ENCODE measurements at regions not wholly inside any gene's neighbourhood (a gene's known extent, or its start where the extent isn't known, plus 50 kb on each side); places are given as distances from the start of the nearest gene placed in this dataset.

DNA sequence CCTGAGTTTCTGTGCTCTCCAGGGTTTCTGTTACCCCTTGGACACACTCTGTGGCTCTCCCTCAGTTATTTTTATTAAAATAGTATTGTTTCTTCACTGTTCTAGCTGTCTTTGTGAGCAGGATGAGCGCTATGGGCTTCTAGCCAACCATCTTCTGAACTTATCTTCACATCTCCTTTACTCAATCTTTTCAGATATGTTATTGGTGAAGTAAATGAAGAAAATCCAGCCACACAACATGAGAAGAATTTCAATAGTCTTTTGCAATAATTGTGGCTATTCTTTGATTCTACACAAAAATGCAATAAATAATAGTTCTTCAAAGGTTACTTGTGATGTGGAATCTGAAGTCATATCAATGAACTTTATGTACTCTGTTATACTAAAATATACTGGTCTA is 80.3 kb upstream of the CAMK1G start:
- no peak for DNase-seq

DNA sequence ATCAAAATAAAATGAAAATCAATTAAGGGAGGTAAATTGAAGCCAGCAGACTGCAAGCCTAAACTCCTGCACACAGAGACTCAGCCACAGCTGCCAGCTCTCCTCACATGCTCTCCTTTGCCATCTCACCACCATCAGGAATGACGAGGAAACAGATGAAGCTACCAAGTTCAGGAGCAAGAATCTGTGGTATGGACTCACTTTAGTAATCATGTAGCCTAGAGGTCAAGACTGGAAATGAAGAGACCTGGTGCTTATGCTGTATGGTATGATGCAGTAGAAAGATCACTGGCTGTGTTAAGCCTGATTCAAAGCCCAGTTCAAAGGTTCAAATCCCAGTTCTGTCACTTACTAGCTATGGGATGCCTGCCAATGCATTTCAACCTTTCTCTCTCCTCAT is 78.9 kb upstream of the CAMK1G start:
- DNase-seq = no peak

DNA sequence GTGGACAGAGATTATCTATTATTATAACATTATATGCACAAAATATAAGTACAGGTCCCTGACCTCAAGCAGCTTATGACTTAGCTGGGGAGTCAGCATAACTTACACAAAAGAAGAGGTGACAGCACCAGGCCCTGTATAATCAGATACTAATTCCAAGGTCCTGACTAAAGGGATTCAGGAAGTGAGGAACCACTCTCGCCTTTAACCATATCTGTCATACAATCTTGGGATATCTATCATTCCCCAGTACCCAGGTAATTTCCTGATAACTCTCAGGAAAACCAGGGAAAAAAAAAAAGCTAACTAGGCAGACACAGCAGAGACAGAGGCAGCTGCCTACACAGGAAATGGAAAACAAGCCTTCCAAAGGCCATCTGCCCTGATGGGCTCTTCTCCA is 78.5 kb upstream of the CAMK1G start:
- DNase-seq = no peak

DNA sequence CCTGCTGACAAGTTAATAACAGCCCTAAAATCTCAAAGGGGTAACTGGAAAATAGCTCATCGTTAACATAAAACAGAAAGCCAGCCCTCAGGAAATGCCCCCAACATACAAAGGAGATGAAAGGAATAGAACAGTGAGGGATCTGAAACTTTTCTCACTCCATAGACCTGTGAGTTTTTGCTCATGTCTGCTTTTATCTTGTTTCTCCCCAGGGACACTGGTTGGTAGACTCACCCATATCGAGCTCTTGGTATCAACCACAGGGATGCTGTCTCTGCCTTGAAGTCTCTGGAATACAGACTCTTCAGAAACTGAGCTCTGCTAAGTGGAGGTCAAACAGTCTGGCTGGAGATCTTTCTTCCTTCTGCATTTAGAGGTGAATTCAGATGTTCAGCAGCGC is 77.4 kb upstream of the CAMK1G start:
- DNase-seq = no peak

DNA sequence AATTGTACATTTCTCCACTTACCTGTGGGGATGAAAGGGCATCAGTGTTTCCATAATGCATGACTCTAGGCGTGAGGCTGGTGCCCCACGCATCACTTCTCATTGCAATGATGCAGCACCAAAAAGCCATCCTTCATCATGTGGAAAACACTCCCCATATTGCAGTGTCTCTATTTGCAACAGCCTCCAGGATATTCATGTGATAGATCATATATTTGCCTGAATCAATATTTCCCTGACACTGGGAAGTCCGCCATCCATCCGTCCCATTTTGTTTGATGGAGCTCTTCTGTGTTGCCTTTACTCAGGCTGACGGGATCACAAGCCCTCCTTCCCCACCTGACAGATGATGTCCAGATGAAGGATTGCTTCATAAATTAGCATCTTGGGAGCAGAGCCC is 74.5 kb upstream of the CAMK1G start:
- DNase-seq = no peak

DNA sequence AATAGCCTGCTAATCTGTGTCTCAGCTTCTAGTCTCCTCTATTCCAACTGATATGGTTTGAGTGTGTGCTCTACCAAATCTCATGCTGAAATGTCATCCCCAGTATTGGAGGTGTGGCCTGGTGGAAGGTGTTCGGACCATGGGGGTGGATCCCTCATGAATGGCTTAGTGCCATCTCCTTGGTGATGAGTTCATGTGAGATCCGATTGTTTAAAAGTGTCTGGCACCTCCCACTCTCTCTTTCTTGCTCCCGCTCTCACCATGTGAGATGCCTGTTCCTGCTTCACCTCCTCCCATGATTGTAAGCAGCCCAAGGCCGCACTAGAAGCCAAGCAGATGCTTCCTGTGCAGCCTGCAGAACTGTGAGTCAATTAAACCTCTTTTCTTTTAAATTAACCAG is 73.5 kb upstream of the CAMK1G start:
- DNase-seq = no peak

DNA sequence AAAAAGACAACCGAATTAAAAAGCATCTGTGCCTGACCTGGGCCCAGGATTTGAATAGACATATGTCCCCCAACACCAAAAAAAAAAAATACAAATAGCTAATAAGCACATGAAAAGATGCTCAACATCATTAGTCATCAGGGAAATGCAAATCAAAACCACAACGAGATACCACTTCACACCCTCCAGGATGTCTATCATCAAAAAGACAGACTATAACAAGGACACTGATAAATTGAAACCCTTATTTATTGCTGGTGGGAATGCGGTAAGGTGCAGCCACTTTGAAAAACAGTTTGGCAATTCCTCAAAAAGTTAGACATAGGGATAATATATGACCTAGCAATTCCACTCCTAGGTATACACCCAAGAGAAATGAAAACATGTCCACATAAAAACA is 72.3 kb upstream of the CAMK1G start:
- DNase-seq = no peak

DNA sequence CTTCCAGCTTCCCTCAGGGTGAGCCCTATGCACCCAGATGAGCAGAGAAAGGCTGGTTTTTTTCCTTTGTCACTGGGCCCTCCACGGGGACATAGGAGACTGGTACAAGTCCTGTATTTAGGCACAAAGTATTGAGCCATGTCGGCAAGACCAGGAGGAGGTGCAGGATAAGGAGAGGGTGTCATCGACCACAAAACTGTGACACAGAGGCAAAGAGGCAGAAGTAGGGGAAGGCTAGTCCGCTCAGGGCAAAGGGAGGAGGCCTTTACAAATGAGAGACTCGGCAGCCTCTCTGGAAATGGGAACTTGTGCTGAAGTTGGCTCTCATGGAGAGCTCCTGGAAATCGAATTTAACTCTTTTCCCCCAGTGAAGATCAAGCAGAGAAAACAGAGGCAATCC is 70.7 kb upstream of the CAMK1G start:
- no peak for DNase-seq

DNA sequence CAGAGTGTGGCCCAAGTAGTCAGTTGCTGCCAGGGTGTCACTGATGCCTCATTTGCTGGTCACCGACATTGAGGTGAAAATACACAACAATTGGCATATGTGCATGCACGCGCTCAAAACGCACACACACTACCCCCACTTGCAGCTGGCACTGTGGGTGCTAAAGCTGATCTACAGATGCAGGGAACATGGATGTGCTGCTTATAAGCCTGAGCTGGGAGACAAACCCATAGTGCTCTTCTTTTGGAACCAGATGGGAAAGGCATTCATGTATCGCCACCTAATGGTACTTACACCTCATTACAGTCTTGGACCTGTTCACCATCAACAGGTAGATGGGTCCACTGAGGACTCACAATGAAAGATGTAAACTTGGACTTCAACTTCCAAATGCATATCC is 70.3 kb upstream of the CAMK1G start:
- peak; percentile 18 for DNase-seq

DNA sequence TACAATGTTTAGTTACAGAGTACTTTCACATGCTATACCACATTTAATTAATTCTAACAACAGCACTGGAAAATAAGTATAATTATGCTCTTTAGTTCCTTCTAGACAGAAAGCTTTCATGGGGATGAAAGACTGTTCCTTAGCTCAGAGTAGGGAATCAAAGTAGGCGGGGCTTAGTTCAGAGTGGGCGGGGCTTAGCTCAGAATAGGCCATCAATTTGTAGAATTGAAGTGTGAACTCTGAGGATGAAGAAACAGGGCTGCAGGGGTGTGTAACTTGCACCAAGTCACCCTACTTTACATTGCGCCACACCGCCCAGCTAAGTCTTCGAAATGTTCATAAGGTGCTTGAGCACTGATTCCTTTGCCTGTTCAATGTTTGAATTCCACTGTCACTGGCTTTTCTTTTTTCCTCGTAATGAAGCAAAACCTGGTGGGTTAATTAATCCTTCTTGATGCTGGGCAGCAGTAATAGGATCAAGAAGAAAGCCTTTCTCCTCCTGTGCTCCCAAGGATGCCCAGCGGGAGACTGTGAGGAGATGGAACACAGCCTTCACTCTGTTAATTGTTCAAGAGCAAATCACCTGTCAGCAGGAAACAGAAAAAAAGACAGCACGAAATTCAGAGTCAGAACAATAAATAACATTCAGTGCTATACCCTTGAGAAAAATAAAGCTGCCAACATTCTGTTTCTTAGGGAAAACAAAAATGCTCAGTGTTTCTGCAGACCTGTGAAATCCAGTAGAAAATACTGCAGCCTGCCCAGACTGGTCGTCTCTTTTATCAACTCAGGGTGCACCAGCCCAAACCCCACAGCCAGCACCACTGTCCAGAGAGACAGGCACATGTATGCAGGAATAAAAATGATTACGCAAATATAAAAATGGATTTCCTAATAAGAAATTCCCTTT is 66.5 kb upstream of the CAMK1G start:
- peak; percentile 21 for DNase-seq

DNA sequence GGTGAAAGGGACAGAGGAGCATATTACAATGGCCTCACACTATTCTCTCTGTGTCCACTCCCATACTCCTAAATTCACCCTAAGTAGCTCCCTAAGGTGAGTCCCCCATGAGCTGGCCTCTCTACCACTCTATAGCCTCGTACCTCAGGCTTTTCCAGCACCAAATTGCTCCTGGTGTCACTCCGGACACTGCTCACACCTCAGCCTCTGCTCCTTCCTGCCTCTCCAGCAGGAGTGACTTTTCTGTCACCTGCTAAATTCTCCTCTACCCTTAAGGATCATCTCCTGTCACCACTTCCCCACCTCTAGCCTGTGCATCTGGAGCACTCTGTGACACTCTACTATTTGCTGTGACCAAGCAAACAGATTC is 65.8 kb upstream of the CAMK1G start:
- no peak for DNase-seq

DNA sequence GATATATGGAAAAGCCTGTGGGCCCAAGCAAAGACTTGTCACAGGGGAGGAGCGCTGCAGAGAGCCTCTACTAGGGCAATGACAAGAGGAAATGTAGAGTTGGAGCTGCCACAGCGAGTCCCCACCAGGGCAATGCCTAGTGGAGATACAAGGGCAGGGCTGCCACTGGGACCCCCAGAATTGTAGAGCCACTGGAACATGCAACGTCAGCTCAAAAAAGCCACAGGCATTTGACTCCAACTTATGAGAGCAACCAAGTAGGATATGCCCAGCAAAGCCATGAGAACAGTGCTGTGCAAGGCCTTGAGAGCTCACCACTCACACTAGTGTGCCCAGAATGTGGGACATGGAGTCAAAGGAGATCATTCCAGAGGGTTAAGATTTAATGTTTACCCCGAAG is 63.7 kb upstream of the CAMK1G start:
- DNase-seq = no peak

DNA sequence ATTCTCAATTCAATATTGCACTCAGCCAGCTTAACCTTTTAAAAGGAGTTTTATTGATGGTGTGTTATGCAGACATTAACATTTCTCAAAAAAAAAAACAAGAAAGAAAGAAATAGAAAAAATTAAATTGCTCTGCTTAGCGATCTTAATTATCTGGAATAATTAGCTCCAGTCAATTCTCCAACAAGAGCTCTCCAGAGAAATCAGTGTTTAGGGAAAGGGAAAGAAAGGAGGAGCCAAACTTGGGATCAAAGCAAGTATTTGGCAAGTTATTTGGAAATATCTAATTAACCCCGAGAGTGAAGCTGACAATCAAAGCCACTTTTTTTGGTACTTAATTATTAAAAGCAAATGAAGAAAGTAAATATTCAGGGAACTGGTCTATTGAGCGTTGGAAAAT is 60.7 kb upstream of the CAMK1G start:
- DNase-seq = no peak

DNA sequence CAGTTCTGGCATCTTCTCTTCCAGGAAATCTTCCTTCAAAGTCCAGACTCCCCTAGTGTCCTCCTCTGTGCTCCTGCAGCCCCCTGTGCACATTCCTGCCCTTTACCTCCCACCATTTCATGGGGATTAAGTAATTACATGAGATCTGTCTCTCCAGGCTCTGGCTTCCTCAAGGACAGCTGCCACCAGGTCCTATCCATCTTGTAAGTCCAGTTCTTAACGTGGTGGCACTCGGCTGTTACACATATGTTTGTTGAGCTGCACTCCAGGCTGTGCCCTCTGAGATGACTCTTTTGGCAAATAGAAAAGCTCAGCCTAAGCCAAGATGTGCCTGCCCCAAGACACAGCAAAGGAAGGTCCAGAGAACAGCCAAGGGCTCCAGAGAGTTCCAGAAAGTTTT is 57.4 kb upstream of the CAMK1G start:
- no peak for DNase-seq

DNA sequence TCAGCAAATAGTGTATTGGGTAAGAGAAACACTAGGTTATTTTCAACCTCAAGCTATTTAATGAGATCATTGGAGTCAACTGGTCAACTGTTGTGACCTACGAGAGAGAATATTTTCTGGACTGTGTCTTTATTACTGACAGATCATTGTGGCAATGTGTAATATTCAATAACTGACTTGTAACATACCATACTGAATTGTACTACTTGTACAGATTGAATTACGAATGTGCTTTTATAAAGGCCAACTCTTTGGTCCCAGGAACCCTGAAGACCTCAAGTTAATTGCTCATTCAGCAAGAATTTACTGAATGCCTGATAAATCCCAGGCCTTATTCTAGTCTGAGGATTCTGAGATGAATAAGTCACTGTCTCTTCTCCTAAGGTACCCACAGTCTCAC is 56.1 kb upstream of the CAMK1G start:
- no peak for DNase-seq

DNA sequence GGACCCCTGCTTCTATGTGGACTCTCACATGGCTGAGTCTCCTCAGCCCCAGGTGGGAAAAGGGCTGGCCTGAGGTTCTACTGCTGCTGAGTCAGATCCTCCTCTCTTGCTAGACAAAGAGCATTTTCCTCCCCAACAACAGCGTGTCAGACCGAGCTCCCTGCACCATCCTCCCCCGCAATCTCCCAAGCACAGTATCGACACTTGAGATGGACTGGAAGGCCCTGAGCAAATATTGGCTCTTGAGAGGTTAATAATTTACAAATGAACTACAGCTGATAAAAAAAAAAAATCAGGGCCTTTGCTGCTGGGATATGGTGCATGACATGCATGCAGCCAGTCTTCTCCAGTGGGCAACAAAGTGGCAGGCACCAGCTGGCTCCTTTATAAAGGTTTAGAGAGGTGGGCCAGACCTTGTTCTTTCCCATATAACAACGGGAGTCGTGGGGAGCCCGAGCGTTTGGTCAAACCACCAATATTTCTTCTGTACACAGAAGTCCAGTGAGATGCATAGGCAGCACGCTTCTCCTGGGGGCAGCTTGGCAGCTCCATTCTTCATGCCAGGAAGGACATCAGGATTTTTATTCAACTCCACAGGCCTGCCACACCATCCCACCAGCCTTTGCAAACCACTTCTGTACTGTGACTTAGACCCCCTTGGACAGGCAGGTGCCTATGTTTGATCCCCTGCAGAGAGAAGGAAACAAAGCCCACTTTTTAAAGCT is 55.4 kb upstream of the CAMK1G start:
- DNase-seq = no peak

DNA sequence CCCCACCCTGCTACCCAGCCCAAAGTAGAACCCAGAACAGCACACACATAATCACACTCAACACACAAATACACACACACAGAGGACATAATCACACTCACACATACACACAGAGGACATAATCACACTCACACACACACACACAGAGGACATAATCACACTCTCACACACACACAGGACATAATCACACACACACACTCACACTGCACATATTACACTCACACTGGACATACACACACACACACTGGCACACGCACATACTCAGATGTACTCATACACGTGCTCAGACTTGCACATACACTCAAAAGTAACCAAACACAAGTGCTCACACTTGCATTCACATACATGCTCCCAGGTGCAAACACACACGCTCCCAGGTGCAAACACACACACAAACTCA is 54.3 kb upstream of the CAMK1G start:
- DNase-seq = no peak

DNA sequence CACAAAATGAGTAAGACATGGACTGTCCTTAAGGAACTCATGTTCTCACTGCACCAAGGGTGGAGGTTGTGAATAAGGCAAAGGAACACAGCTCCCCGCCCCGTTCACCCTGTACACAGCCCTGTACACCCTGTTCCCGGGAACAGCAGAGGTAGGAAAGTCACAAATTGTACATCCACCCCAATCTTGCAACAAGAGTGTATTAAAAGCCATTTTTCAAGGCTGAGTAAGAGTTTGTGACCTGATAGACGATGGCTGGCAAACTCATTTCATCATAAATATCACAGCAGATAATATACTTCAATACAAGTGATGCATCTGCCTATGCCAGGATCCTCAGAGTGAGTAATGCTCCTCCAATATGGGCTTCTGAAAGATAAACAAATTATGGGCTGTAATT is 52.5 kb upstream of the CAMK1G start:
- DNase-seq = no peak

DNA sequence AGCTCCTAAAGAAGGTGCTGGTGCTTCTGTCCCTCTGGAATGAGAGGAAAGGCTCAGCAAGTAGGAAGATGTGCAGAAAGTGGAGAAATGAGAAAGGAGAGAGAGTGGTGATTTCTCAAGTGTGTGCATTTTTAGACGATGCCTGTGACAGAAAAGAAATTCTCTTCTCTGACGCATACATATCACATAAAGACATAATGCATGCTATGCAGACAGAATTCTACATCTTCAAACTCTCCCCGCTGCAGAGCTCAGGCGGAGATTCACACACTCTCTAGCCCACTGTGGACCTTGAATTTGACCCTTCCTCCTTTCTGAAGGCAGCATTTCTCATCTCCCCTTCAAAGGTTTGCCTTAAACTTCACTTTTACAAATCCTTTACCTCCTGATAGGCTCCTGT is 52.0 kb upstream of the CAMK1G start:
- DNase-seq = no peak
